Suprapubic skin (tissue), 4 donors: ENCODE measurements at regions not wholly inside any gene's neighbourhood (a gene's known extent, or its start where the extent isn't known, plus 50 kb on each side); places are given as distances from the start of the nearest gene placed in this dataset.

Experiments
- DNase-seq, 2 donors: peaks; one replicate each; pipeline ENCODE4 v3.0.0-alpha.2; 2019; ENCODE audit warnings: low spot score in 2 of 2
- H3K27ac ChIP-seq: fragments of 200-600 bp; sonication (generic); one replicate; pipeline ENCODE4 v1.5.1; 2019
- H3K27me3 ChIP-seq: fragments of 200-600 bp; sonication (generic); one replicate; pipeline ENCODE4 v1.5.1; 2019
- H3K36me3 ChIP-seq: fragments of 200-600 bp; sonication (generic); one replicate; pipeline ENCODE4 v1.5.1; 2019
- H3K4me1 ChIP-seq: fragments of 200-600 bp; sonication (generic); one replicate; pipeline ENCODE4 v1.5.1; 2019
- H3K4me3 ChIP-seq: fragments of 200-600 bp; sonication (generic); one replicate; pipeline ENCODE4 v1.5.1; 2019; ENCODE audit warnings: mild to moderate bottlenecking
- H3K9me3 ChIP-seq: fragments of 200-600 bp; sonication (generic); one replicate; pipeline ENCODE4 v1.5.1; 2019
- EP300 ChIP-seq: sonication (generic); formaldehyde crosslinking; IDR thresholded peaks from one replicate; pipeline ENCODE4 v1.6.1; 2017; ENCODE audit warnings: antibody characterized with exemption
- POLR2A ChIP-seq, 2 donors: fragments of 450-650 bp; IDR thresholded peaks; one replicate each; pipeline ENCODE4 v1.6.1; 2017; ENCODE audit warnings: antibody characterized with exemption in 2 of 2, mild to moderate bottlenecking in 2 of 2, moderate library complexity in 2 of 2
- POLR2AphosphoS5 ChIP-seq, 3 donors: sonication (generic); formaldehyde crosslinking; IDR thresholded peaks; one replicate each; pipeline ENCODE4 v1.6.1; 2017; ENCODE audit warnings: antibody characterized with exemption in 3 of 3
- WGBS: methylation state at CpG from one replicate; pipeline ENCODE4 v1.1.5; 2018; 5-methylcytosine and 5-hydroxymethylcytosine counted together
- TF ChIP-seq, protein P1 (sequence below), 2 donors: fragments of 200-600 bp in 1 of 2; fragments of 450-650 bp in 1 of 2; sonication (generic) in 1 of 2; IDR thresholded peaks; one replicate each; pipeline ENCODE4 v1.5.1; 2016 to 2019; ENCODE audit warnings: antibody characterized with exemption in 2 of 2, mild to moderate bottlenecking in 1 of 2, moderate library complexity in 1 of 2

DNA sequence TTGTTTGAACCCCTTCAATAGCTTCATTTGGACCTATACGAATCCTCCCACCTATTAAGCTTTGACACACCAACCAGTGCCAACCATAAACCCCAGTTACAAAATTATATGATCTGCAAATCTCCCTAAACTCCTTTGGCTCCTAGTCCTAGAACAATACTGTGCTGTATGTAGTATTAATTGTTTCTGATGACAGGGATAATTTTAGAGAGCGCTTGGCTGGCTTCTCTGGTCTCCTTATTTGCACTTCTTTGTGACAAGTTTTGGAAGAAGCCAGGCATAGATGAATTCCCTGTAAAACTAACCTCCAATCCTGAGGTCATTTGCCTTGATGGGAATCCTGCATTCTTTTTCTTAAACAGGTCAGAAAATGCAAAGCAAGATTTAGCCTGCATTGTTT, 433.0 kb downstream of the PPARGC1A start:
- no peak for DNase-seq
- Histone ChIP-seq H3K27me3 (no peaks in the 10 kb centered on the region), H3K36me3 (no peaks in the 10 kb centered on the region), H3K9me3 (no peaks in the 10 kb centered on the region), H3K4me3 (no peak overlapping the region), H3K27ac (no peak overlapping the region), H3K4me1 (no peaks in the 10 kb centered on the region)
- 73% methylated on average over 2 of the region's 2 CpGs for WGBS
- TF ChIP-seq, protein P1, sequence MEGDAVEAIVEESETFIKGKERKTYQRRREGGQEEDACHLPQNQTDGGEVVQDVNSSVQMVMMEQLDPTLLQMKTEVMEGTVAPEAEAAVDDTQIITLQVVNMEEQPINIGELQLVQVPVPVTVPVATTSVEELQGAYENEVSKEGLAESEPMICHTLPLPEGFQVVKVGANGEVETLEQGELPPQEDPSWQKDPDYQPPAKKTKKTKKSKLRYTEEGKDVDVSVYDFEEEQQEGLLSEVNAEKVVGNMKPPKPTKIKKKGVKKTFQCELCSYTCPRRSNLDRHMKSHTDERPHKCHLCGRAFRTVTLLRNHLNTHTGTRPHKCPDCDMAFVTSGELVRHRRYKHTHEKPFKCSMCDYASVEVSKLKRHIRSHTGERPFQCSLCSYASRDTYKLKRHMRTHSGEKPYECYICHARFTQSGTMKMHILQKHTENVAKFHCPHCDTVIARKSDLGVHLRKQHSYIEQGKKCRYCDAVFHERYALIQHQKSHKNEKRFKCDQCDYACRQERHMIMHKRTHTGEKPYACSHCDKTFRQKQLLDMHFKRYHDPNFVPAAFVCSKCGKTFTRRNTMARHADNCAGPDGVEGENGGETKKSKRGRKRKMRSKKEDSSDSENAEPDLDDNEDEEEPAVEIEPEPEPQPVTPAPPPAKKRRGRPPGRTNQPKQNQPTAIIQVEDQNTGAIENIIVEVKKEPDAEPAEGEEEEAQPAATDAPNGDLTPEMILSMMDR (IDR thresholded peaks at IDR 0.05) = no peak
- no peak for TF ChIP-seq POLR2A (IDR thresholded peaks at IDR 0.05)

DNA sequence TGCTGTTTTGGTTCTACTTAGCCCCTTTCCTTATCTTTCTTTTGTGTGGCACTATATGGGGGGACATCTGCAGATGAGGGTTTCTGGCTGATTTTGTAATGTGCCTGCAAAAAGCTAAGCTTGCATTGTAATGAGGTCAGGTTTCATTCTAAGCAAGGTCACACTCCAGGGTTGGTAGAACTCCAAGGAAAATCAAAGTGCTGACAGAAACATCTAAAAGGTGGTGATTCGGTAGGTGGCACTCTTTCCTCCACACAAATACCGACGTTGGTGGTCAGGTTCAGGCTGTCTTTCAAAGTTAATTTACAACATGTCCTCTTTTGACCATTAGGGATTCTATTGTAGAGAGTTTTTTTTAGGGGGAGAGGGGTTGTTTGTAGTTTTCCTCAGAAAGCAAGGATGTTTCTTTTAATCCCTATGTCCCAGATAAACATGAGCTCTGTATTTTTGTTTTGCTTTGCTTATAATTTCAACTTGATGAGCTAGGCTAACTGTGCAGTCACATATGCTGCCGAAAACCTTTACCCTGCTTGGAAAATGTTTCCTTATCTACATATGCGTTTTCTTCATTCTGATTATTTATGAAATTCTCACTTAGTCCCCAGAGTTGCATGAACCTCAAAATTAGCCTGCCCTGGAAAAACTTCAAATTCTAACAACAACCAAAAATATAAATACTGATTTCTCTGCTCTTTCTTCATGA, 434.2 kb downstream of the PPARGC1A start:
- H3K9me3 ChIP-seq = no peaks in the 10 kb centered on the region
- no peak overlapping the region for H3K27ac ChIP-seq
- no peak overlapping the region for H3K4me3 ChIP-seq
- H3K27me3 ChIP-seq = no peaks in the 10 kb centered on the region
- no peaks in the 10 kb centered on the region for H3K4me1 ChIP-seq
- 33% methylated on average over 5 of the region's 5 CpGs for WGBS
- no peaks in the 10 kb centered on the region for H3K36me3 ChIP-seq
- DNase-seq = no peak
- TF ChIP-seq POLR2A (IDR thresholded peaks at IDR 0.05) = no peak
- TF ChIP-seq, protein P1 (IDR thresholded peaks at IDR 0.05) = no peak
- no peak for TF ChIP-seq POLR2AphosphoS5 (IDR thresholded peaks at IDR 0.05)
- no peak for TF ChIP-seq EP300

DNA sequence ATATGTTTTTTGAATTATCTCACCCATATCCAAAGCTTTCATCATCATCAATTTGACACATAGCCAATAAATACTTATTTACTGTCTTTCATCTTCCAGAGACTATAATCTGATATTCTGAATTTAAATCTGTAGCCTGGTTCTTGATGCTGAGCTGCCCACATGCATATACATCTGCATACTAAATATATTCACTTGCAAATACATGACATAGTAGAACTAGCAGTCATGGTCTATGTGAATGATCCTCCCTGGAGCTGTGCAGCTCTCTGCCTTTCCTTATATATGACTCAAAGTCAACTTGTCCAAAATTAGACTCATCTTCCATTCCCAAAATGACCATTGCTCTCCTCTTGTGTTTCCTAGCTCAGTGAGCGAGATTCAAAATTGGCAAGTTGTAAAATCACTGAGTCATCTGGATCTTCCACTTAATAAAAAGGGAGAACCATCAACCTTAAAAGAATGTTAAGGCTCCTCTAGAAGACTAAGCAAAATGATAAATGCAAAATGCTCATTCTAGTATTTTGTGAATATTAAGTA, 448.2 kb downstream of the PPARGC1A start:
- 90% methylated on average over 1 of the region's 1 CpG for WGBS
- no peak for DNase-seq
- TF ChIP-seq POLR2AphosphoS5 (IDR thresholded peaks at IDR 0.05) = no peak
- TF ChIP-seq POLR2A (IDR thresholded peaks at IDR 0.05) = no peak
- no peak for TF ChIP-seq EP300
- TF ChIP-seq, protein P1 (IDR thresholded peaks at IDR 0.05) = no peak
- Histone ChIP-seq H3K4me3 (no peak overlapping the region), H3K27ac (no peak overlapping the region), H3K4me1 (no peaks in the 10 kb centered on the region), H3K36me3 (no peaks in the 10 kb centered on the region), H3K9me3 (no peaks in the 10 kb centered on the region), H3K27me3 (no peaks in the 10 kb centered on the region)

DNA sequence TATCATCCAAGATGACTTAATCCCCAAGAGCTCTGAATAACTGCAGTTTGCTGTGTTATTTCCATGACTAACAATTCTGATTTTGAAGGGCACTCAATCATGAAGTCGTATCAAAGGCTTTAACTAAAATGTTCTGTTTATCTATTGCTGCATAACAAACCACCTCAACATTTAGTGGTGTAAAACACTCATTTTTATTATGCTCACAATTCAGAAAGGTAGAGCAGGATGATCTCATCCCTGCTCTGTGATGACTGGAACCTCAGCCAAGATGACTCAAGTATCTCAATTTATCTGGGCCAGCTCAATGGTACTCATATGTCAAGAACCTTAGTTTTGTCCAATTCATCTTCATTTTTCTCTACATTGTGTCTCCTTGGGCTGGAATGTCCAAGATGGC, 451.1 kb downstream of the PPARGC1A start:
- H3K4me3 ChIP-seq = no peak overlapping the region
- no peaks in the 10 kb centered on the region for H3K9me3 ChIP-seq
- no peak for DNase-seq
- H3K4me1 ChIP-seq = no peaks in the 10 kb centered on the region
- H3K27ac ChIP-seq = no peak overlapping the region
- TF ChIP-seq, protein P1 (IDR thresholded peaks at IDR 0.05) = no peak
- no peaks in the 10 kb centered on the region for H3K36me3 ChIP-seq
- H3K27me3 ChIP-seq = no peaks in the 10 kb centered on the region
- 52% methylated on average over 1 of the region's 1 CpG for WGBS

DNA sequence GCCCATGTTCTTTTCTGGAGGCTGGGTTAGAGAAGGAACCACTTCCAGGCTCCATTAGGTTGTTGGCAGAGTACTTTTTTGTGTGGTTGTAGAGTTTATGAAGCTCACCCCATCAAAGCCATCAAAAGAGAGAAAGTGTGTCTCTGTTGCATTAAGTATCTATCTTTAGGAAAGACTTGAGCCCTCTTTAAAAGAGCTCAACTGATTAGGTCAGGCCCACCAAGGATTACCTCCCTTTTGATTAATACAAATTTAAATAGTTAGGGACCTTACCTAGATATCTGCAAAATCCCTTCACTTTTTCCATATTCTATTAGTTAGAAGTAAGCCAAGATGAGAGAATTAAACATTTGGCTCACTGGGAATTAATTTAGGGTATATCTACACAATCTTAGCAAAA, 460.4 kb downstream of the PPARGC1A start:
- Histone ChIP-seq H3K9me3 (no peaks in the 10 kb centered on the region), H3K4me1 (no peaks in the 10 kb centered on the region), H3K36me3 (no peaks in the 10 kb centered on the region), H3K4me3 (no peak overlapping the region), H3K27ac (no peak overlapping the region), H3K27me3 (no peaks in the 10 kb centered on the region)
- no peak for DNase-seq
- no peak for TF ChIP-seq EP300
- TF ChIP-seq POLR2AphosphoS5 (IDR thresholded peaks at IDR 0.05) = no peak
- TF ChIP-seq POLR2A (IDR thresholded peaks at IDR 0.05) = no peak
- TF ChIP-seq, protein P1 (IDR thresholded peaks at IDR 0.05) = no peak
